ENCODE measurements at regions not wholly inside any gene's neighbourhood (a gene's known extent, or its start where the extent isn't known, plus 50 kb on each side); places are given as distances from the start of the nearest gene placed in this dataset.

GRCh38 chr14:100670017-100670752, 56.5 kb upstream of the DLK1 start:
- dilution Hi-C loops (cut with MboI; ENCODE audit: extremely low pct_ligation_motif_present, low sequenced_read_pairs), result loop anchor here (25.0 kb wide), 1 partner anchor 258 kb away; no protein-coding TSS in a partner anchor
- DNase-seq (ENCODE audit: low read depth, low spot score) (no peak), FAIRE-seq (no peak)
- H3K9me1 ChIP-seq (replicated peaks; ENCODE audit: control insufficient read depth, extremely low read depth, insufficient read depth, low read length), result no peaks in the 10 kb centered on the region
- ChIA-PET POLR2A (interaction anchor here (0.7 kb wide), 1 partner anchor 510 kb away, joined by 3 read pairs; no protein-coding TSS in a partner anchor), CTCF (interaction anchor here (1.3 to 1.9 kb wide), 2 partner anchors 24 kb away, joined by 3 to 4 read pairs; no protein-coding TSS in a partner anchor)
- no peaks in the 10 kb centered on the region for H3K36me3 ChIP-seq (ENCODE audit: control insufficient read depth in 2 of 2, extremely low read depth in 1 of 2, insufficient read depth in 2 of 2, low read length in 2 of 2)
- H3K9ac ChIP-seq (replicated peaks; ENCODE audit: extremely low read depth, insufficient read depth, low read length), result no peak overlapping the region
- H3K9me3 ChIP-seq (replicated peaks; ENCODE audit: control insufficient read depth, insufficient read depth, low read length), result no peaks in the 10 kb centered on the region
- H3K27ac ChIP-seq (ENCODE audit: insufficient read depth, low read depth, low read length), result no peak overlapping the region
- intact Hi-C loops (cut with micrococcal nuclease), result no loop called here
- H3K4me2 ChIP-seq (ENCODE audit: insufficient read depth, low read length), result no peak overlapping the region
- TF ChIP-seq FOS (IDR thresholded peaks at IDR 0.05; ENCODE audit: borderline replicate concordance, insufficient read depth, low read length) (no peak), GATA2 (IDR thresholded peaks at IDR 0.05; ENCODE audit: insufficient read depth, insufficient read length, low read depth, low read length) (no peak), MYC (IDR thresholded peaks at IDR 0.05; ENCODE audit: low read depth, low read length) (no peak), CTCF (IDR thresholded peaks at IDR 0.05; ENCODE audit: extremely low read depth in 1 of 2, insufficient read depth in 1 of 2, low read depth in 1 of 2, low read length in 2 of 2) (no peak), EZH2 (IDR thresholded peaks at IDR 0.05; ENCODE audit: borderline replicate concordance, low read depth, low read length, severe bottlenecking) (no peak), POLR2AphosphoS5 (IDR thresholded peaks at IDR 0.05; ENCODE audit: insufficient read depth, low read depth, low read length) (no peak), JUN (IDR thresholded peaks at IDR 0.05; ENCODE audit: borderline replicate concordance, insufficient read depth, insufficient read length, low read depth) (no peak), MAX (IDR thresholded peaks at IDR 0.05; ENCODE audit: insufficient read depth, insufficient read length) (no peak), POLR2A (IDR thresholded peaks at IDR 0.05; ENCODE audit: low read depth, low read length) (no peak)
- no peaks in the 10 kb centered on the region for H3K4me1 ChIP-seq (ENCODE audit: control insufficient read depth, extremely low read depth, insufficient read depth, low read length)
- H3K4me3 ChIP-seq (replicated peaks in 1 of 3; ENCODE audit: insufficient read depth in 1 of 3, low read depth in 1 of 3, low read length in 3 of 3), result no peak overlapping the region
- H3K27me3 ChIP-seq (ENCODE audit: control insufficient read depth in 2 of 2, insufficient read depth in 2 of 2, low read length in 2 of 2), result peaks cover 3 to 9% of the 10 kb centered on the region in 2 experiments
- H4K20me1 ChIP-seq (replicated peaks; ENCODE audit: control insufficient read depth, extremely low read depth, insufficient read depth, low read length), result no peaks in the 10 kb centered on the region
- BruUV-seq (replicated peaks), result no TSS peak
- no peak overlapping the region for H2AFZ ChIP-seq (ENCODE audit: low read depth, low read length)
- H3K79me2 ChIP-seq (ENCODE audit: control insufficient read depth, insufficient read depth, low read length), result no peaks in the 10 kb centered on the region
